Mesodermal cell (in vitro differentiated cells): ENCODE measurements at regions not wholly inside any gene's neighbourhood (a gene's known extent, or its start where the extent isn't known, plus 50 kb on each side); places are given as distances from the start of the nearest gene placed in this dataset.

ENCODE experiments used
- H3K27ac ChIP-seq: 2 replicates; pipeline ENCODE4 v1.7.0; 2013; ENCODE audit warnings: mild to moderate bottlenecking, low read depth, low read length, moderate library complexity; ENCODE audit not compliant: severe bottlenecking
- H3K36me3 ChIP-seq: 2 replicates; pipeline ENCODE4 v1.7.1; 2013; ENCODE audit warnings: mild to moderate bottlenecking, low read length, moderate library complexity; ENCODE audit not compliant: control insufficient read depth, insufficient read depth
- H3K4me1 ChIP-seq: one replicate; pipeline ENCODE4 v1.7.1; 2013; ENCODE audit warnings: mild to moderate bottlenecking, low read length; ENCODE audit not compliant: insufficient read depth, control insufficient read depth, poor library complexity, severe bottlenecking
- H3K4me3 ChIP-seq: 2 replicates; pipeline ENCODE4 v1.7.0; 2013; ENCODE audit warnings: low read length, control low read depth, mild to moderate bottlenecking; ENCODE audit not compliant: insufficient read depth, poor library complexity, severe bottlenecking; ENCODE audit errors: extremely low read depth
- H3K9me3 ChIP-seq: 2 replicates; pipeline ENCODE4 v1.7.1; 2013; ENCODE audit warnings: mild to moderate bottlenecking, low read length, moderate library complexity; ENCODE audit not compliant: control insufficient read depth
- WGBS, 2 experiments: methylation state at CpG; one replicate each; pipeline ENCODE4 v1.1.5; 2013; ENCODE audit warnings: missing lambda C conversion rate in 2 of 2; ENCODE audit not compliant: insufficient coverage in 2 of 2; 5-methylcytosine and 5-hydroxymethylcytosine counted together

- WGBS, 2 experiments: 100% methylated on average over 1 of the region's 2 CpGs; no CpG with 5 or more reads in 1 of the 2 experiments
- Histone ChIP-seq H3K4me3 (no peak overlapping the region), H3K27ac (no peak overlapping the region), H3K36me3 (no peaks in the 10 kb centered on the region), H3K4me1 (no peaks in the 10 kb centered on the region), H3K9me3 (no peaks in the 10 kb centered on the region)
Measured at GRCh38 chr2:19846567-19846966, 55.2 kb downstream of the TTC32 start.

- WGBS, 2 experiments: 85 to 92% methylated on average over 2 of the region's 4 CpGs
- no peaks in the 10 kb centered on the region for H3K4me1 ChIP-seq
- H3K27ac ChIP-seq: no peak overlapping the region
- H3K4me3 ChIP-seq: no peak overlapping the region
- no peaks in the 10 kb centered on the region for H3K36me3 ChIP-seq
- no peaks in the 10 kb centered on the region for H3K9me3 ChIP-seq
Measured at GRCh38 chr2:19846030-19846429, 55.8 kb downstream of the TTC32 start.

GRCh38 chr2:19845323-19845920, 56.4 kb downstream of the TTC32 start:
- 72 to 86% methylated on average over 1 to 3 of the region's 5 CpGs for WGBS, 2 experiments
- Histone ChIP-seq H3K9me3 (no peaks in the 10 kb centered on the region), H3K4me3 (no peak overlapping the region)

GRCh38 chr2:19844750-19845149, 57.0 kb downstream of the TTC32 start:
- H3K36me3 ChIP-seq: no peaks in the 10 kb centered on the region
- H3K4me3 ChIP-seq: no peak overlapping the region
- no peaks in the 10 kb centered on the region for H3K9me3 ChIP-seq
- no peak overlapping the region for H3K27ac ChIP-seq
- WGBS, 2 experiments: 77 to 93% methylated on average over 2 to 4 of the region's 5 CpGs
- no peaks in the 10 kb centered on the region for H3K4me1 ChIP-seq

More at GRCh38 chr2:19845323-19845920, 56.4 kb downstream of the TTC32 start:
- H3K27ac ChIP-seq: no peak overlapping the region
- H3K4me1 ChIP-seq: no peaks in the 10 kb centered on the region
- no peaks in the 10 kb centered on the region for H3K36me3 ChIP-seq

- no peaks in the 10 kb centered on the region for H3K36me3 ChIP-seq
- H3K4me1 ChIP-seq: no peaks in the 10 kb centered on the region
- no peak overlapping the region for H3K27ac ChIP-seq
- H3K9me3 ChIP-seq: no peaks in the 10 kb centered on the region
- H3K4me3 ChIP-seq: no peak overlapping the region
- WGBS, 2 experiments: 86 to 92% methylated on average over 2 of the region's 2 CpGs
Measured at GRCh38 chr2:19843992-19844515, 57.7 kb downstream of the TTC32 start.

- Histone ChIP-seq H3K27ac (no peak overlapping the region), H3K9me3 (no peaks in the 10 kb centered on the region), H3K4me3 (no peak overlapping the region), H3K4me1 (peaks cover 3% of the 10 kb centered on the region), H3K36me3 (no peaks in the 10 kb centered on the region)
- WGBS, 2 experiments: 83 to 87% methylated on average over 9 of the region's 9 CpGs
Measured at GRCh38 chr2:19841918-19842693, 59.7 kb downstream of the TTC32 start.

- WGBS, 2 experiments: 76 to 78% methylated on average over 7 to 8 of the region's 8 CpGs
- H3K9me3 ChIP-seq: no peaks in the 10 kb centered on the region
- H3K36me3 ChIP-seq: no peaks in the 10 kb centered on the region
- no peak overlapping the region for H3K4me3 ChIP-seq
- peaks cover 3% of the 10 kb centered on the region for H3K4me1 ChIP-seq
- H3K27ac ChIP-seq: no peak overlapping the region
Measured at GRCh38 chr2:19839438-19839837, 62.3 kb downstream of the TTC32 start.

- Histone ChIP-seq H3K36me3 (no peaks in the 10 kb centered on the region), H3K4me3 (no peak overlapping the region), H3K9me3 (no peaks in the 10 kb centered on the region), H3K4me1 (peaks cover 3% of the 10 kb centered on the region), H3K27ac (no peak overlapping the region)
- WGBS, 2 experiments: no CpG with 5 or more reads among the region's 1 CpG
Measured at GRCh38 chr2:19838616-19839015, 63.2 kb downstream of the TTC32 start.

- 74 to 80% methylated on average over 4 of the region's 4 CpGs for WGBS, 2 experiments
- Histone ChIP-seq H3K4me3 (no peak overlapping the region), H3K4me1 (peaks cover 3% of the 10 kb centered on the region), H3K36me3 (no peaks in the 10 kb centered on the region), H3K9me3 (no peaks in the 10 kb centered on the region), H3K27ac (no peak overlapping the region)
Measured at GRCh38 chr2:19837235-19837766, 64.5 kb downstream of the TTC32 start.

- no peaks in the 10 kb centered on the region for H3K9me3 ChIP-seq
- 54 to 55% methylated on average over 5 of the region's 6 CpGs for WGBS, 2 experiments
- H3K36me3 ChIP-seq: no peaks in the 10 kb centered on the region
- H3K4me3 ChIP-seq: no peak overlapping the region
- peaks cover 3% of the 10 kb centered on the region for H3K4me1 ChIP-seq
- H3K27ac ChIP-seq: no peak overlapping the region
Measured at GRCh38 chr2:19835781-19836281, 66.0 kb downstream of the TTC32 start.
